ENCODE measurements at regions not wholly inside any gene's neighbourhood (a gene's known extent, or its start where the extent isn't known, plus 50 kb on each side); places are given as distances from the start of the nearest gene placed in this dataset.

- no peak for TF ChIP-seq EZH2 (IDR thresholded peaks at IDR 0.05; ENCODE audit: borderline replicate concordance, low read depth, low read length, poor library complexity, severe bottlenecking)
- TF ChIP-seq CTCF (conservative IDR thresholded peaks at IDR 0.05; ENCODE audit: low read depth, low read length), result no peak
Observed at GRCh38 chr17:49899588-49899987, 51.7 kb upstream of the TAC4 start.

Data from A673 (cell line).